Dermis blood vessel endothelial cell (primary cell): ENCODE measurements at regions not wholly inside any gene's neighbourhood (a gene's known extent, or its start where the extent isn't known, plus 50 kb on each side); places are given as distances from the start of the nearest gene placed in this dataset.
"Not testable (repeated sequence)": the region's sequence is repeated elsewhere in the genome, so short reads cannot be mapped to it uniquely, and the experiment has no call there.

Experiments
- DNase-seq: peaks from one replicate; pipeline ENCODE4 v3.0.0; 2010

GRCh38 chr4:149203256-149204001, 612.2 kb downstream of the IQCM start:
- DNase-seq = no peak

- DNase-seq = no peak
Measured at GRCh38 chr4:149202117-149202516, 613.5 kb downstream of the IQCM start.

GRCh38 chr4:149199594-149199993, 616.0 kb downstream of the IQCM start:
- no peak for DNase-seq

DNA sequence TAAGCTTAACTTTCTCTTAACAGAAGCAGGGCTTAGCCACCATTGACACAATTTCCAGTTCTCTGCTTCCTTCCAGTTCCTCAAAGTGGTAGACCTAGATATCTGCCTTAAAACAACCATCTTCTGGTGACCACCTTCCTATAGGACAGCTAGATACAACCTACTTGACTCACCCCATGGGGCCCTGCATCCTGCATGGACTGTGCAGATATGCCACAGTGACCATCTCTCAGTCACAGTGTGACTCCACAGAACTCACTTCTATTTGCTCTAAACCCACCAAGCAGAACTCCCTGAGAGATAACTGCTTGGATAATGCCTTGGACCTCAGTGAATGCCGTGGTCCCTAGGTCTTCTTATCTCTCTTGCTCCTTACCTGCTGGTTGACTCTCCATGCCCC, 621.6 kb downstream of the IQCM start:
- no peak for DNase-seq

- no peak for DNase-seq
Measured at GRCh38 chr4:149187726-149188125, 627.9 kb downstream of the IQCM start.

- no peak for DNase-seq
Measured at GRCh38 chr4:149183638-149184037, 632.0 kb downstream of the IQCM start.

- DNase-seq = not testable (repeated sequence)
Measured at GRCh38 chr4:149181459-149181858, 634.2 kb downstream of the IQCM start.

DNA sequence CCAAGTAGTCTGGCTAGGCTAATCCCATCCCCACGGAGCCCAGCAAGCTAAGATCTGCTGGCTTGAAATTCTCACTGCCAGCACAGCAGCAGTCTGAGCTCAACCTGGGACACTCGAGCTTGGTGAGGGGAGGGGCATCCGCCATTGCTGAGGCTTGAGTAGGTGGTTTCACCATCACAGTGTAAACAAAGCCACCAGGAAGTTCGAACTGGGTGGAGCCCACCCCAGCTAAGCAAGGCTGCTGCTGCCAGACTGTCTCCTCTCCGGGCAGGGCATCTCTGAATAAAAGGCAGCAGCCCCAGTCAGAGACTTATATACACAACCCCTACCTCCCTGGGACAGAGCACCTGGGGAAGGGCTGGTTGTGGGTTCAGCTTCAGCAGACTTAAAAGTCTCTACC, 639.6 kb downstream of the IQCM start:
- DNase-seq = no peak

- DNase-seq = no peak
Measured at GRCh38 chr4:149175549-149175948, 640.1 kb downstream of the IQCM start.

- no peak for DNase-seq
Measured at GRCh38 chr4:149173241-149174013, 642.2 kb downstream of the IQCM start.

GRCh38 chr4:149168645-149169044, 647.0 kb downstream of the IQCM start:
- no peak for DNase-seq

DNA sequence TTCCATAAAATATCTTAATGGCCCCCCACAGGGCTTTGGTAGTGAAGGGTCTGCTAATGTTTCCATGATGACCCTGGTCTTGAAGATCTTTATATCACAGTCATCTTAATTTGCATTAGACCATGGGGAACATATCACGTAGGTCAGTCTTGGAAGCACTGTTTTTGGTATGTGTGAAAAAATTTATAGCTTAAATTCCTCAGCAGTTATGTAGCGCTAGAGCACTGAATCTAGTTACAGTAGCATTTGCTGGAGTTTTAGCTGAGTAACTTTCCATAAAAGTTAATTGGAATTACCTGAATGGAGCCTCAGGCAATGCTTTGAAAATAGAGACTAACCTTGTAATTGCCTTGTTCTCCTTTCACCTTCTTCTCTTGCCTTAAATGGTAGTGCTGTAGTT, 648.8 kb downstream of the IQCM start:
- DNase-seq = no peak

GRCh38 chr4:149166365-149166764, 649.3 kb downstream of the IQCM start:
- DNase-seq = no peak

DNA sequence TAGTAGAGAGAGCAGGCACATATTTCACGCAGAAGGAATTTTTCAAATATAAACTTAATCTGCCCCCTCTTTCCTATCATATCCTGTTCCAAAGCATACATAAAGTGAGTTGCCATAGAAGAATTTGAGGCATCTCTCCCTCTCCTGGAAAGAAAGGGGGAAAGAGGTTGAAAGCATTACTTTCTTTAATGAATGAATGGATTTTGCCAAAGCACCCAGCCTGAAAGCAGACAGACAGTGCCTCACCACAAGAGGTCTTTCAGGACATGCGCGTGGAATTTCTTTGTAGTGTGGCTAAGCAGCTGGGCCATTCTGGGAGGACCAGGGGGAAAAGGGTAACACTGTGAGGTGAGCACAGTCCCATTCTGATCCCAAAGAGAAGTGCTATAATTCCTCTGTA, 651.4 kb downstream of the IQCM start:
- DNase-seq = no peak

GRCh38 chr4:149161247-149161646, 654.4 kb downstream of the IQCM start:
- no peak for DNase-seq

- DNase-seq = no peak
Measured at GRCh38 chr4:149160370-149160769, 655.3 kb downstream of the IQCM start.

GRCh38 chr4:149158817-149159216, 656.8 kb downstream of the IQCM start:
- no peak for DNase-seq

DNA sequence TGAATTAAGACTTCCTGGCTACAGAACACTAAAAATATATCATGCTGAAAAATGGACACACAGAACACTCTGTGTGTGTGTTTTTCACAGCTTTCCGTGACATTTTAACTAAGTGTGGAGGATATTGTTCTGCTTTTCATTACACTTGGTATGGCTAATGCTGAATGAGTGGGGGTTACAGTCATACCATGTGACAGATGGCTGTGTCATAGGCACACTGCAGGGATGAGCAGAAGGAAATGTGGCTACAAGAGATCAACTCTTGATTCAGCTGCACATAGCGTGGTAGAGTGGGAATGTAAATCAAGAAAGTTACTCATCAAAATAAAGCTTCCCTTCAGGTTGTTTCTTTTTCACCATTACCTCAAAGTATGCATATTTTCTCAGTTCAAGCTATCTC, 669.8 kb downstream of the IQCM start:
- no peak for DNase-seq

DNA sequence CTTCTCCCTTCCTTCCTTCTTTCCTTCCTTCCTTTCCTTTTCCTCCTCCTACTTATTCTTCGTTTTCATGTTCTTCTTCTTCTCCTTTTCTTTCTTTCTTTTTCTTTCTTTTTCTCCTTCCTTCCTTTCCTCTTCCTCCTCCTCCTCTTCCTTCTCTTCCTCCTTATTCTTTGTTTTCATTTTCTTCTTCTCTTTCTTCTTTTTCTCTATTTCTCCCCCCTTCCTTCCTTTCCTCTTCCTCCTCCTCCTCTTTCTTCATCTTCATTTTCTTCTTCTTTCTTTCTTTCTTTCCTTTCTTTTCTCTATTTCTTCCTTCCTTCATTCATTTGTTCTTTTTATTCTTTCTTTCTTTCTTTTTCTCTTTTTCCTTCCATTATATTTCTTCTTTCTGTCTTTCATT, 671.6 kb downstream of the IQCM start:
- DNase-seq = no peak

- no peak for DNase-seq
Measured at GRCh38 chr4:149141391-149141790, 674.3 kb downstream of the IQCM start.

- no peak for DNase-seq
Measured at GRCh38 chr4:149140841-149141240, 674.8 kb downstream of the IQCM start.

DNA sequence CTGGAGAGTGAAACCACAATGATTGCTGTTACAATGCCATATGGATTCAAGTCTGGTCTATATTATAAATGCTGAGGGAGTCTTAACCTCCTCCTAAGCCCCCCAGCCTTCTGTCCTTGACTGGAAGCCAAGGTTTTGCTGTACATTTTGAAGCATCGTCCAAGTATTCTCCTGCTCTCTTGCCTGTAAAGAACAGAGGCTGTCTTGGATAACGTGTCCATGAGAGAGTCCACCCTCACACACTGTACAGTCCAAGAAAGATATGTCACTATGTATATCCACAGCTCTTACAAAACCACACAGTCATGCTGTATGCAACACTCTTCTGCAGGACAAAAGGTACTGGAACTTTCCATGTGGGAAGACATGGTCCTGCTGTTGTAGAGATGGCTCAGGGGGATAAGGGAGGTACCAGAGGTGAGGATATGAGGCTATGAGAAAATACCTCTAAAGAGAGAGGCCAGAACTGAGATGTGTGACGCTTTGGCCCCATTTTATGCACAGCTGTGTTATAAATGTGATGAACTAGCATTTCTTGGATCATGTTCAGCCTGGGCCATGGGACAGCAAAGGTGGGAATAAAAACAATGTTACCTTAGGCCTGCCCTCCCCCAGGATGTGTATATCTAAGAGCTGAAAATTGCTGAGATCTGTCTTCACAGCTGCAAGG, 678.6 kb downstream of the IQCM start:
- no peak for DNase-seq

- no peak for DNase-seq
Measured at GRCh38 chr4:149135062-149135461, 680.6 kb downstream of the IQCM start.

DNA sequence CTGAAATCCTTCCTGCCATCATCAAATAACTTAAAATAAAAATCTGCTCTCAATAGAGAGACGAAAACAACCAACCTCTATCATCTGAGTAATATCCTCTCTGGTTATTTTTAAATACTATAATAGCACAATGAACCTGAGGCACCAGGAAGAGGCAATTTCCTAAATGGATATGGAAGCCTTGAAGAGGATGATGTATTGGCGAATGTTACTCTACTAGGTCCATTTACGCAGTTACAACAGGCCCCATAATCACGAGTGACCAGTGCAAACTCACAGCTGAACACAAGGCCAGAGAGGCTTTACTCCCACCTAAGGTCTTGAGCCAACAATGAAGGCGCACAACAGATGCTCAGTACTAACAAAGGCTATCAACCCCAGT, 678.8 kb upstream of the NR3C2 start:
- DNase-seq = peak; percentile 83
